HG03442 (cell line): ENCODE measurements at regions not wholly inside any gene's neighbourhood (a gene's known extent, or its start where the extent isn't known, plus 50 kb on each side); places are given as distances from the start of the nearest gene placed in this dataset.
"Not testable (repeated sequence)": the region's sequence is repeated elsewhere in the genome, so short reads cannot be mapped to it uniquely, and the experiment has no call there.

ENCODE experiments used
- ATAC-seq: cut with Tn5 transposase; IDR thresholded peaks from one replicate; pipeline ENCODE4 v1.9.1; 2021; ENCODE audit warnings: mild to moderate bottlenecking, moderate library complexity; ENCODE audit not compliant: unreplicated experiment

- no peak for ATAC-seq
Measured at GRCh38 chr7:69217516-69218350, 380.5 kb upstream of the AUTS2 start.

- ATAC-seq = no peak
Measured at GRCh38 chr7:69218576-69218975, 379.7 kb upstream of the AUTS2 start.

GRCh38 chr7:69219381-69219780, 378.9 kb upstream of the AUTS2 start:
- no peak for ATAC-seq

- ATAC-seq = no peak
Measured at GRCh38 chr7:69225259-69225943, 372.9 kb upstream of the AUTS2 start.

- no peak for ATAC-seq
Measured at GRCh38 chr7:69228212-69228811, 370.0 kb upstream of the AUTS2 start.

GRCh38 chr7:69232445-69233376, 365.6 kb upstream of the AUTS2 start:
- ATAC-seq = no peak

GRCh38 chr7:69237541-69237940, 360.7 kb upstream of the AUTS2 start:
- no peak for ATAC-seq

GRCh38 chr7:69243016-69243415, 355.3 kb upstream of the AUTS2 start:
- ATAC-seq = no peak

- ATAC-seq = no peak
Measured at GRCh38 chr7:69244701-69245100, 353.6 kb upstream of the AUTS2 start.

GRCh38 chr7:69245646-69246045, 352.6 kb upstream of the AUTS2 start:
- ATAC-seq = no peak

- ATAC-seq = no peak
Measured at GRCh38 chr7:69246758-69247157, 351.5 kb upstream of the AUTS2 start.

GRCh38 chr7:69248382-69248828, 349.9 kb upstream of the AUTS2 start:
- ATAC-seq = not testable (repeated sequence)

GRCh38 chr7:69250958-69251357, 347.3 kb upstream of the AUTS2 start:
- no peak for ATAC-seq

GRCh38 chr7:69254643-69255042, 343.6 kb upstream of the AUTS2 start:
- ATAC-seq = no peak

GRCh38 chr7:69256634-69257081, 341.6 kb upstream of the AUTS2 start:
- ATAC-seq = no peak

GRCh38 chr7:69257592-69257991, 340.7 kb upstream of the AUTS2 start:
- no peak for ATAC-seq

- no peak for ATAC-seq
Measured at GRCh38 chr7:69259445-69259844, 338.8 kb upstream of the AUTS2 start.

GRCh38 chr7:69260023-69260422, 338.3 kb upstream of the AUTS2 start:
- ATAC-seq = no peak

- ATAC-seq = no peak
Measured at GRCh38 chr7:69263550-69263949, 334.7 kb upstream of the AUTS2 start.

- ATAC-seq = no peak
Measured at GRCh38 chr7:69269806-69270205, 328.5 kb upstream of the AUTS2 start.

- ATAC-seq = no peak
Measured at GRCh38 chr7:69272101-69272500, 326.2 kb upstream of the AUTS2 start.
